Neural cell (in vitro differentiated cells): ENCODE measurements at regions not wholly inside any gene's neighbourhood (a gene's known extent, or its start where the extent isn't known, plus 50 kb on each side); places are given as distances from the start of the nearest gene placed in this dataset.

ENCODE experiments used
- H2AFZ ChIP-seq: fragments of 200-600, 300-800 bp; sonication (generic), shearing (Covaris generic); 2 replicates; pipeline ENCODE4 v1.6.0; 2014; ENCODE audit warnings: low read depth, mild to moderate bottlenecking, antibody characterized with exemption, low read length, moderate library complexity
- H3F3A ChIP-seq: fragments of 200-600 bp; shearing (Covaris generic); 2 replicates; pipeline ENCODE4 v1.6.1; 2016; ENCODE audit warnings: mild to moderate bottlenecking, moderate library complexity, mixed read lengths, antibody characterized with exemption, low read length; ENCODE audit not compliant: insufficient read depth, poor library complexity, severe bottlenecking
- H3K27ac ChIP-seq: fragments of 200-600, 300-800 bp; sonication (generic), shearing (Covaris generic); 2 replicates; pipeline ENCODE4 v1.5.1; 2014; ENCODE audit warnings: mild to moderate bottlenecking, low read length, moderate library complexity
- H3K27me3 ChIP-seq: fragments of 300-800, 200-600 bp; sonication (generic), shearing (Covaris generic); 2 replicates; pipeline ENCODE4 v1.6.0; 2014; ENCODE audit warnings: mild to moderate bottlenecking, low read depth, low read length, moderate library complexity; ENCODE audit not compliant: insufficient read depth
- H3K36me3 ChIP-seq: fragments of 300-800, 200-600 bp; sonication (generic), shearing (Covaris generic); 2 replicates; pipeline ENCODE4 v1.5.1; 2014; ENCODE audit warnings: mild to moderate bottlenecking, antibody characterized with exemption, low read length, moderate library complexity; ENCODE audit not compliant: insufficient read depth
- H3K4me2 ChIP-seq: fragments of 300-800, 200-600 bp; sonication (generic), shearing (Covaris generic); 2 replicates; pipeline ENCODE4 v1.6.0; 2014; ENCODE audit warnings: mild to moderate bottlenecking, low read length
- H3K4me3 ChIP-seq: fragments of 300-800, 200-600 bp; sonication (generic), shearing (Covaris generic); 2 replicates; pipeline ENCODE4 v1.5.1; 2014; ENCODE audit warnings: mild to moderate bottlenecking, low read length, moderate library complexity
- H3K79me2 ChIP-seq: fragments of 200-600 bp; shearing (Covaris generic); replicated peaks from 2 replicates; pipeline ENCODE4 v1.6.0; 2014; ENCODE audit warnings: mild to moderate bottlenecking, low read length, moderate library complexity; ENCODE audit not compliant: insufficient read depth
- H3K9ac ChIP-seq: fragments of 300-800, 200-600 bp; sonication (generic), shearing (Covaris generic); 2 replicates; pipeline ENCODE4 v1.6.1; 2016; ENCODE audit warnings: mild to moderate bottlenecking, low read length, mixed read lengths
- H3K9me2 ChIP-seq: fragments of 200-600 bp; shearing (Covaris generic); 2 replicates; pipeline ENCODE4 v1.6.1; 2016; ENCODE audit warnings: mild to moderate bottlenecking, low read length, mixed read lengths; ENCODE audit not compliant: insufficient read depth
- H3K9me3 ChIP-seq: fragments of 200-600, 300-800 bp; sonication (generic), shearing (Covaris generic); 2 replicates; pipeline ENCODE4 v1.6.1; 2016; ENCODE audit warnings: mild to moderate bottlenecking, mixed run types, low read length, moderate library complexity, mixed read lengths
- H4K20me1 ChIP-seq: fragments of 200-600 bp; shearing (Covaris generic); 2 replicates; pipeline ENCODE4 v1.6.1; 2016; ENCODE audit warnings: mild to moderate bottlenecking, mixed run types; ENCODE audit not compliant: insufficient read depth
- EP300 ChIP-seq: fragments of 450-650 bp; conservative IDR thresholded peaks from 2 replicates; pipeline ENCODE4 v1.6.1; 2014; ENCODE audit warnings: antibody characterized with exemption, mild to moderate bottlenecking, moderate library complexity; ENCODE audit not compliant: poor library complexity, severe bottlenecking
- EZH2 ChIP-seq: fragments of 200-600, 300-800 bp; shearing (Covaris generic), sonication (generic); IDR thresholded peaks from 2 replicates; pipeline ENCODE4 v1.6.1; 2014; ENCODE audit warnings: antibody characterized with exemption, low read length, borderline replicate concordance, mild to moderate bottlenecking; ENCODE audit not compliant: insufficient read depth, poor library complexity, severe bottlenecking
- MXI1 ChIP-seq: fragments of 450-650 bp; conservative IDR thresholded peaks from 2 replicates; pipeline ENCODE4 v1.6.1; 2014; ENCODE audit warnings: antibody characterized with exemption, mild to moderate bottlenecking; ENCODE audit not compliant: poor library complexity, severe bottlenecking
- POLR2AphosphoS5 ChIP-seq: IDR thresholded peaks from 2 replicates; pipeline ENCODE4 v1.6.1; 2012
- RAD21 ChIP-seq: fragments of 450-650 bp; conservative IDR thresholded peaks from 2 replicates; pipeline ENCODE4 v1.6.1; 2014; ENCODE audit warnings: antibody characterized with exemption, mild to moderate bottlenecking, moderate library complexity
- REST ChIP-seq: IDR thresholded peaks from 2 replicates; pipeline ENCODE4 v1.6.1; 2012; ENCODE audit warnings: borderline replicate concordance
- SMC3 ChIP-seq: fragments of 450-650 bp; conservative IDR thresholded peaks from 2 replicates; pipeline ENCODE4 v1.6.1; 2014; ENCODE audit warnings: antibody characterized with exemption, mild to moderate bottlenecking, moderate library complexity; ENCODE audit not compliant: poor library complexity
- TAF1 ChIP-seq: IDR thresholded peaks from 2 replicates; pipeline ENCODE4 v1.6.1; 2012; ENCODE audit warnings: low read depth
- TF ChIP-seq, protein P1 (sequence below): fragments of 450-650 bp; IDR thresholded peaks from 2 replicates; pipeline ENCODE4 v1.5.1; 2014; ENCODE audit warnings: antibody characterized with exemption, mild to moderate bottlenecking, moderate library complexity; ENCODE audit not compliant: poor library complexity, severe bottlenecking

- no peaks in the 10 kb centered on the region for H3K9me2 ChIP-seq
- H3K4me2 ChIP-seq, result no peak overlapping the region
- H3K79me2 ChIP-seq, result no peaks in the 10 kb centered on the region
- H3K27me3 ChIP-seq, result no peaks in the 10 kb centered on the region
- TF ChIP-seq POLR2AphosphoS5 (no peak), REST (no peak), MXI1 (no peak), TAF1 (no peak), EZH2 (no peak), EP300 (no peak), SMC3 (no peak), RAD21 (no peak)
- TF ChIP-seq, protein P1, sequence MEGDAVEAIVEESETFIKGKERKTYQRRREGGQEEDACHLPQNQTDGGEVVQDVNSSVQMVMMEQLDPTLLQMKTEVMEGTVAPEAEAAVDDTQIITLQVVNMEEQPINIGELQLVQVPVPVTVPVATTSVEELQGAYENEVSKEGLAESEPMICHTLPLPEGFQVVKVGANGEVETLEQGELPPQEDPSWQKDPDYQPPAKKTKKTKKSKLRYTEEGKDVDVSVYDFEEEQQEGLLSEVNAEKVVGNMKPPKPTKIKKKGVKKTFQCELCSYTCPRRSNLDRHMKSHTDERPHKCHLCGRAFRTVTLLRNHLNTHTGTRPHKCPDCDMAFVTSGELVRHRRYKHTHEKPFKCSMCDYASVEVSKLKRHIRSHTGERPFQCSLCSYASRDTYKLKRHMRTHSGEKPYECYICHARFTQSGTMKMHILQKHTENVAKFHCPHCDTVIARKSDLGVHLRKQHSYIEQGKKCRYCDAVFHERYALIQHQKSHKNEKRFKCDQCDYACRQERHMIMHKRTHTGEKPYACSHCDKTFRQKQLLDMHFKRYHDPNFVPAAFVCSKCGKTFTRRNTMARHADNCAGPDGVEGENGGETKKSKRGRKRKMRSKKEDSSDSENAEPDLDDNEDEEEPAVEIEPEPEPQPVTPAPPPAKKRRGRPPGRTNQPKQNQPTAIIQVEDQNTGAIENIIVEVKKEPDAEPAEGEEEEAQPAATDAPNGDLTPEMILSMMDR, result no peak
- no peaks in the 10 kb centered on the region for H3K36me3 ChIP-seq
- H3K9ac ChIP-seq, result no peak overlapping the region
- H3K27ac ChIP-seq, result no peak overlapping the region
- H3K4me3 ChIP-seq, result no peak overlapping the region
- no peaks in the 10 kb centered on the region for H3F3A ChIP-seq
- H4K20me1 ChIP-seq, result no peaks in the 10 kb centered on the region
- H2AFZ ChIP-seq, result no peak overlapping the region
- no peaks in the 10 kb centered on the region for H3K9me3 ChIP-seq
Observed at GRCh38 chr12:92277795-92278194, 132.1 kb upstream of the BTG1 start.

- Histone ChIP-seq H2AFZ (no peak overlapping the region), H3K9me3 (no peaks in the 10 kb centered on the region), H3K9ac (no peak overlapping the region), H3K4me2 (no peak overlapping the region), H3F3A (no peaks in the 10 kb centered on the region), H3K9me2 (no peaks in the 10 kb centered on the region), H3K27ac (no peak overlapping the region), H3K36me3 (no peaks in the 10 kb centered on the region), H3K4me3 (no peak overlapping the region), H3K27me3 (no peaks in the 10 kb centered on the region), H4K20me1 (no peaks in the 10 kb centered on the region), H3K79me2 (no peaks in the 10 kb centered on the region)
- TF ChIP-seq, protein P1, result no peak
- TF ChIP-seq REST, result no peak
- TF ChIP-seq RAD21, result no peak
- TF ChIP-seq TAF1, result no peak
- TF ChIP-seq MXI1, result no peak
- no peak for TF ChIP-seq EZH2
- no peak for TF ChIP-seq POLR2AphosphoS5
- no peak for TF ChIP-seq SMC3
- no peak for TF ChIP-seq EP300
Observed at GRCh38 chr12:92276276-92276675, 130.6 kb upstream of the BTG1 start.
